Head of caudate nucleus (tissue), 42 donors: ENCODE measurements at regions not wholly inside any gene's neighbourhood (a gene's known extent, or its start where the extent isn't known, plus 50 kb on each side); places are given as distances from the start of the nearest gene placed in this dataset.
"Not testable (repeated sequence)": the region's sequence is repeated elsewhere in the genome, so short reads cannot be mapped to it uniquely, and the experiment has no call there.

ENCODE experiments used
- DNase-seq, 42 donors: peaks; one replicate each; pipeline versions ENCODE4 v3.0.0 to v3.0.0-alpha.2; 2020 to 2021; ENCODE audit warnings: mixed read lengths in 7 of 42
- intact Hi-C: fragments of 100-400 bp; cut with DNase I; formaldehyde crosslinking; loops from one replicate; pipeline ENCODE4 v1.15.0; 2022

GRCh38 chr11:134592391-134592990 is 180.4 kb upstream of the B3GAT1 start:
- intact Hi-C loops, result no loop called here
- peak in 2 of 42 donors; percentile 13 to 45 for DNase-seq

GRCh38 chr11:134591338-134591737 is 179.3 kb upstream of the B3GAT1 start:
- intact Hi-C loops, result no loop called here
- DNase-seq, result no peak

- intact Hi-C loops, result no loop called here
- DNase-seq, result peak in 1 of 42 donors; percentile 33
Observed at GRCh38 chr11:134589129-134589528, 177.1 kb upstream of the B3GAT1 start.

GRCh38 chr11:134588460-134589110 is 176.5 kb upstream of the B3GAT1 start:
- DNase-seq, intact Hi-C loops: not testable (repeated sequence)

- intact Hi-C loops, result no loop called here
- peak in 1 of 42 donors; percentile 38 for DNase-seq
Observed at GRCh38 chr11:134587345-134587744, 175.3 kb upstream of the B3GAT1 start.

GRCh38 chr11:134586726-134587125 is 174.7 kb upstream of the B3GAT1 start:
- peak in 1 of 42 donors; percentile 29 for DNase-seq
- intact Hi-C loops, result no loop called here

- DNase-seq, result peak in 1 of 42 donors; percentile 38
- intact Hi-C loops, result no loop called here
Observed at GRCh38 chr11:134585666-134586610, 173.9 kb upstream of the B3GAT1 start.

- peak in 21 of 42 donors; percentile 22 to 71 (median 44) for DNase-seq
- intact Hi-C loops, result no loop called here
Observed at GRCh38 chr11:134584706-134585445, 172.8 kb upstream of the B3GAT1 start.

- DNase-seq, result peak in 5 of 42 donors; percentile 31 to 51 (median 36)
- intact Hi-C loops, result no loop called here
Observed at GRCh38 chr11:134584001-134584561, 172.0 kb upstream of the B3GAT1 start.

GRCh38 chr11:134583397-134583990 is 171.5 kb upstream of the B3GAT1 start:
- intact Hi-C loops, result no loop called here
- DNase-seq, result peak in 3 of 42 donors; percentile 14 to 53 (median 38)

- no peak for DNase-seq
- intact Hi-C loops, result no loop called here
Observed at GRCh38 chr11:134582770-134583095, 170.7 kb upstream of the B3GAT1 start.

GRCh38 chr11:134581966-134582769 is 170.1 kb upstream of the B3GAT1 start:
- DNase-seq, result peak in 5 of 42 donors; percentile 13 to 59 (median 37)

GRCh38 chr11:134581121-134581626 is 169.1 kb upstream of the B3GAT1 start:
- DNase-seq, result peak in 2 of 42 donors; percentile 17 to 40
- intact Hi-C loops, result no loop called here

More at GRCh38 chr11:134581966-134582769, 170.1 kb upstream of the B3GAT1 start:
- intact Hi-C loops, result no loop called here

GRCh38 chr11:134580610-134580975 is 168.6 kb upstream of the B3GAT1 start:
- intact Hi-C loops, result no loop called here
- DNase-seq, result peak in 2 of 42 donors; percentile 32 to 39

GRCh38 chr11:134579724-134580609 is 167.9 kb upstream of the B3GAT1 start:
- DNase-seq, result peak in 9 of 42 donors; percentile 23 to 61 (median 42)

More at GRCh38 chr11:134579724-134580609, 167.9 kb upstream of the B3GAT1 start:
- intact Hi-C loops, result no loop called here
